Thyroid gland (tissue), 4 donors: ENCODE measurements at regions not wholly inside any gene's neighbourhood (a gene's known extent, or its start where the extent isn't known, plus 50 kb on each side); places are given as distances from the start of the nearest gene placed in this dataset.

ENCODE experiments used
- POLR2A ChIP-seq, 2 donors: fragments of 450-650 bp; IDR thresholded peaks; one replicate each; pipeline ENCODE4 v1.6.1; 2017; ENCODE audit warnings: antibody characterized with exemption in 2 of 2, mild to moderate bottlenecking in 2 of 2, moderate library complexity in 1 of 2
- TF ChIP-seq, protein P1 (sequence below), 6 experiments: fragments of 200-600 bp in 3 of 6; fragments of 450-650 bp in 3 of 6; sonication (generic) in 3 of 6; IDR thresholded peaks; one replicate each; pipeline ENCODE4 v1.5.1; 2016 to 2019; ENCODE audit warnings: antibody characterized with exemption in 6 of 6, mild to moderate bottlenecking in 2 of 6, inconsistent platforms in 1 of 6, moderate library complexity in 1 of 6

DNA sequence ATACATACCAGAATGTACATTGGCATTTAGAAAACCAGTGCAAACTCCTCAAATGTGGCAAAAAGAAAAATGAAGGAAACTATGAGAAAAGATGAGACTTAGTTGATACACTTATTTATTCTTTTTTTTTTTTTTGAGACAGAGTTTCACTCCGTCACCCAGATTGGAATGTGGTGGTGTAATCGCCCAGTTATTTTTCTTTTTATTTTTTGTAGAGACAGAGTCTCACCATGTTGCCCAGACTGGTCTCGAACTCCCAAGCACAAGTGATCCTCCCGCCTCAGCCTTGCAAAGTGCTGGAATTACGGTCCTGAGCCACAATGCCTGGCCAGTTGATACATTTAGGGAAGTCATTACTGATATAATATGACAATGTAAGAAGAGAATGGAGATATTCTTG lies 274.2 kb upstream of the LRATD1 start:
- TF ChIP-seq, protein P1, sequence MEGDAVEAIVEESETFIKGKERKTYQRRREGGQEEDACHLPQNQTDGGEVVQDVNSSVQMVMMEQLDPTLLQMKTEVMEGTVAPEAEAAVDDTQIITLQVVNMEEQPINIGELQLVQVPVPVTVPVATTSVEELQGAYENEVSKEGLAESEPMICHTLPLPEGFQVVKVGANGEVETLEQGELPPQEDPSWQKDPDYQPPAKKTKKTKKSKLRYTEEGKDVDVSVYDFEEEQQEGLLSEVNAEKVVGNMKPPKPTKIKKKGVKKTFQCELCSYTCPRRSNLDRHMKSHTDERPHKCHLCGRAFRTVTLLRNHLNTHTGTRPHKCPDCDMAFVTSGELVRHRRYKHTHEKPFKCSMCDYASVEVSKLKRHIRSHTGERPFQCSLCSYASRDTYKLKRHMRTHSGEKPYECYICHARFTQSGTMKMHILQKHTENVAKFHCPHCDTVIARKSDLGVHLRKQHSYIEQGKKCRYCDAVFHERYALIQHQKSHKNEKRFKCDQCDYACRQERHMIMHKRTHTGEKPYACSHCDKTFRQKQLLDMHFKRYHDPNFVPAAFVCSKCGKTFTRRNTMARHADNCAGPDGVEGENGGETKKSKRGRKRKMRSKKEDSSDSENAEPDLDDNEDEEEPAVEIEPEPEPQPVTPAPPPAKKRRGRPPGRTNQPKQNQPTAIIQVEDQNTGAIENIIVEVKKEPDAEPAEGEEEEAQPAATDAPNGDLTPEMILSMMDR (IDR thresholded peaks at IDR 0.05): no peak
- no peak for TF ChIP-seq POLR2A (IDR thresholded peaks at IDR 0.05)
